ENCODE measurements at regions not wholly inside any gene's neighbourhood (a gene's known extent, or its start where the extent isn't known, plus 50 kb on each side); places are given as distances from the start of the nearest gene placed in this dataset.

GRCh38 chr18:65259403-65259802 lies 491.4 kb upstream of the CDH7 start:
- no peak for TF ChIP-seq CTCF (IDR thresholded peaks at IDR 0.05)
- TF ChIP-seq POLR2A (IDR thresholded peaks at IDR 0.05): no peak

Data from Peyer's patch (tissue), 4 donors.